Keratinocyte (primary cell): ENCODE measurements at regions not wholly inside any gene's neighbourhood (a gene's known extent, or its start where the extent isn't known, plus 50 kb on each side); places are given as distances from the start of the nearest gene placed in this dataset.

Source experiments
- EZH2 ChIP-seq: IDR thresholded peaks from one replicate; pipeline ENCODE4 v1.6.1; 2012; ENCODE audit warnings: inconsistent platforms, mild to moderate bottlenecking, low read length, moderate library complexity
- TF ChIP-seq, protein P1 (sequence below), 3 experiments: IDR thresholded peaks in 1 of 3; conservative IDR thresholded peaks in 1 of 3; optimal IDR thresholded peaks in 1 of 3; 2 replicates in 2 of 3; 3 replicates in 1 of 3; pipeline versions ENCODE3 to v1.5.1; 2011; ENCODE audit warnings: low read length in 3 of 3, mild to moderate bottlenecking in 3 of 3, moderate library complexity in 2 of 3, control low read depth in 1 of 3, inconsistent platforms in 1 of 3; ENCODE audit not compliant: insufficient read depth in 2 of 3; ENCODE audit errors: extremely low read depth in 1 of 3

DNA sequence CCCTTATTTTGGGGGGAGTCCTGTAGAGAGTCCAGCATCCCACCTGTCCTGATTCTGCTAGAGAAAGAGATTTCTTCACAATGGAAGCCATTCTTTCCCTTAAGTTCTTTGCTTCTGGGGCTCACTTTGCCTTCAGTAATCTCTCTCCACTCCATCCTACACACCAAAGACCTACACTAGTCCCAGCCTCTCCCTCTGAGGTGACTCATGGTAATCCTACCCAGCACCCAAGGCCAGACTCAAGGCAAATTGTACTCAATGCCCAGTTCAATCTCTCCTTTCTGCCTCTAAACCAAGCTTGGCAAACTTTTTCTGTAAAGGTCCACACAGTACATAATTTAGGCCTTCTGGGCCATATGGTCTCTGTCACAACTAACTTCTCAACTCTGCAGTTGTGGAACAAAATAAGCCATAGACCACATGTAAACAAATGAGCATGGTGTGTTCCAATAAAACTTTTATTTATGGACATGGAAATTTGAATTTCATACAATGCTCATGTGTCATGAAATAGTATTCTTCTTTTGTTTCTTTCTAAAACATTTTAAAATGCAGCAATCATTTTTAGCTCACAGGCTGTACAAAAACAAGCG is 72.5 kb downstream of the MRPL46 start:
- no peak for TF ChIP-seq EZH2
- TF ChIP-seq, protein P1, sequence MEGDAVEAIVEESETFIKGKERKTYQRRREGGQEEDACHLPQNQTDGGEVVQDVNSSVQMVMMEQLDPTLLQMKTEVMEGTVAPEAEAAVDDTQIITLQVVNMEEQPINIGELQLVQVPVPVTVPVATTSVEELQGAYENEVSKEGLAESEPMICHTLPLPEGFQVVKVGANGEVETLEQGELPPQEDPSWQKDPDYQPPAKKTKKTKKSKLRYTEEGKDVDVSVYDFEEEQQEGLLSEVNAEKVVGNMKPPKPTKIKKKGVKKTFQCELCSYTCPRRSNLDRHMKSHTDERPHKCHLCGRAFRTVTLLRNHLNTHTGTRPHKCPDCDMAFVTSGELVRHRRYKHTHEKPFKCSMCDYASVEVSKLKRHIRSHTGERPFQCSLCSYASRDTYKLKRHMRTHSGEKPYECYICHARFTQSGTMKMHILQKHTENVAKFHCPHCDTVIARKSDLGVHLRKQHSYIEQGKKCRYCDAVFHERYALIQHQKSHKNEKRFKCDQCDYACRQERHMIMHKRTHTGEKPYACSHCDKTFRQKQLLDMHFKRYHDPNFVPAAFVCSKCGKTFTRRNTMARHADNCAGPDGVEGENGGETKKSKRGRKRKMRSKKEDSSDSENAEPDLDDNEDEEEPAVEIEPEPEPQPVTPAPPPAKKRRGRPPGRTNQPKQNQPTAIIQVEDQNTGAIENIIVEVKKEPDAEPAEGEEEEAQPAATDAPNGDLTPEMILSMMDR (optimal IDR thresholded peaks at IDR 0.05 in 1 of 3, IDR thresholded peaks at IDR 0.05 in 1 of 3, conservative IDR thresholded peaks at IDR 0.05 in 1 of 3; ENCODE audit: extremely low read depth in 1 of 3, insufficient read depth in 2 of 3, low read length in 3 of 3): no peak
